ENCODE measurements at regions not wholly inside any gene's neighbourhood (a gene's known extent, or its start where the extent isn't known, plus 50 kb on each side); places are given as distances from the start of the nearest gene placed in this dataset.

DNA sequence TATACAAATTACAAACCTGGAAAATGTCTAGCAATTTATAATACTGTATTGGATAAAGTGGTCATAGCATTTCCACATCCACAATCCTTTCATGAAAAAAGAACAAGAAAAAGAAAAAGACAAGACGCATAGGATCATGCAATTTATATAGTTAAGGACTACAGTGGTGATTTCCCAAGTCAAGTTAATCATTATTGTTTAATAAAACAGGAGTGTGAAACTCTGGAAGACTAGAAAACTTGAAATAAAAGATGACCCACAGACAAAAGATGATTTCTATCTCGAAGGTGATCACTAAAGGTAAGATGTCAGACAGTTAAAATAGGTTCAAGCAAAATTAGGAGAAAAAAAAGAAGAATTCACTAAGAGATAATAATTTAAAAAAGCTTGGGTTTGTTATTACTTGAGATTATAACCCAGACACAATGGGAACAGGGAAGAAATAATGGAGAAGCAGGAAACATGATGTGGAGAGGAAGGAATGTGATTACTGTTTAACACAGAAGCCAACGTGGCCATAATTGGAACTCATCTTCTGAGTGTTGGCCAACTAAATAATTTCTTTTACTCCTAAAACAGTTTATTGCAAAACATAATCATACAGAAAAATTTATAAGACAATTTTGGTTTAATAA lies 441.2 kb upstream of the ANO3 start:
- H3K36me3 ChIP-seq (ENCODE audit: control insufficient read depth in 1 of 2, insufficient read depth in 2 of 2, low read length in 1 of 2), result no peaks in the 10 kb centered on the region

DNA sequence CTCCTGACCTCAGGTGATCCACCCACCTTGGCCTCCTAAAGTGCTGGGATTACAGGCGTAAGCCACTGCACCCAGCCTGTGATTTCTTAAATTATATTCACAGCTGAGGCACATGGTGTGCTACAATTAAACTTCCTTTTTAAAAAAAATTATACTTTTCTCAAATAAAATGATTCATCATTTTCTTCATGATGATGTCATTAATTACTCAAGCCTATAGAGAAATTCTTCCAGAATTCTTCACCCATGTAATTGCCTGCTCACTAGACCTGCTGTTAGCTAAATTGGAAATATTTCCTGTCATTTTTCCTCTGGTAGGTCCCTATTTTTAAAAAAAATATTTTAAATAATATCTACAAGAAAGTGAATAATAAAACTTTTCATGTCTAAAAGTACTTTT lies 440.0 kb upstream of the ANO3 start:
- Histone ChIP-seq H3K27me3 (ENCODE audit: control insufficient read depth in 1 of 2, insufficient read depth in 2 of 2, low read length in 1 of 2) (no peaks in the 10 kb centered on the region), H3K27ac (ENCODE audit: low read depth in 1 of 2, low read length in 2 of 2) (no peak overlapping the region), H3K9me3 (ENCODE audit: control insufficient read depth, low read length) (no peaks in the 10 kb centered on the region), H3K4me3 (ENCODE audit: low read length in 2 of 2) (no peak overlapping the region), H3K4me1 (ENCODE audit: control insufficient read depth in 1 of 2, insufficient read depth in 2 of 2, low read length in 2 of 2) (no peaks in the 10 kb centered on the region), H3K36me3 (ENCODE audit: control insufficient read depth in 1 of 2, insufficient read depth in 2 of 2, low read length in 1 of 2) (no peaks in the 10 kb centered on the region)
- ATAC-seq (ENCODE audit: low FRiP score) (no peak), DNase-seq (no peak)
- WGBS, 2 donors, result 96 to 100% methylated on average over 1 of the region's 1 CpG
- intact Hi-C loops (cut with DNase I), result no loop called here

More for the DNA sequence above, 441.2 kb upstream of the ANO3 start:
- intact Hi-C loops (cut with DNase I), result no loop called here
- Histone ChIP-seq H3K4me1 (ENCODE audit: control insufficient read depth in 1 of 2, insufficient read depth in 2 of 2, low read length in 2 of 2) (no peaks in the 10 kb centered on the region), H3K27ac (ENCODE audit: low read depth in 1 of 2, low read length in 2 of 2) (no peak overlapping the region), H3K4me3 (ENCODE audit: low read length in 2 of 2) (no peak overlapping the region), H3K9me3 (ENCODE audit: control insufficient read depth, low read length) (no peaks in the 10 kb centered on the region), H3K27me3 (ENCODE audit: control insufficient read depth in 1 of 2, insufficient read depth in 2 of 2, low read length in 1 of 2) (no peaks in the 10 kb centered on the region)
- ATAC-seq (ENCODE audit: low FRiP score), result no peak
- 58 to 64% methylated on average over 3 of the region's 3 CpGs for WGBS, 2 donors
- no peak for DNase-seq

DNA sequence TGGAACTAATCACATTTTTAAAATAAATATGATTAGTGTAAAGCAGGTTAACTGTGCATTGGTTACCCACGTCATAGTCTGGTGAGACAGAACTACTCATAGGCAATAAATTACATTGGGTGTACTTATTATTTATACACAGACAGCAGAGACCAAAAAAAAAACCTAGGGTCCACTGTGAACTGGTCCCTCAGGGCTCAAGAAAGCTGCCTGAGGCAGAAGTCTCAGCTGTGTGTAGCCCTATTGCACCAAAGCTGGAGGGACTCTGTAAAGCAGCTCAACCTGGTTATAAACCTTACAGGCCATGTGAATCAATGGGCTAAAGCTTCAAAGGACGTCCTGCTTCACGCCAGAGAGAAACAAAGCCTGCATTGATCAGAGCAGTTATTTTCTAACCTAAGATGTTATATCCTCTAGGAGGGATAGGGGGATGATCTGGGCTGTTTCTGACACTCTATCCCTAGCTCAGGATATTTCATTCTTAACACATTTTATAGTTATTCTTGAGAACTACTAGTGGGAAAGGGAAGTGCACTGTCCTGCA lies 432.2 kb upstream of the ANO3 start:
- Histone ChIP-seq H3K9me3 (ENCODE audit: control insufficient read depth, low read length) (no peaks in the 10 kb centered on the region), H3K27me3 (ENCODE audit: control insufficient read depth in 1 of 2, insufficient read depth in 2 of 2, low read length in 1 of 2) (no peaks in the 10 kb centered on the region), H3K36me3 (ENCODE audit: control insufficient read depth in 1 of 2, insufficient read depth in 2 of 2, low read length in 1 of 2) (no peaks in the 10 kb centered on the region), H3K4me1 (ENCODE audit: control insufficient read depth in 1 of 2, insufficient read depth in 2 of 2, low read length in 2 of 2) (no peaks in the 10 kb centered on the region), H3K27ac (ENCODE audit: low read depth in 1 of 2, low read length in 2 of 2) (no peak overlapping the region), H3K4me3 (ENCODE audit: low read length in 2 of 2) (no peak overlapping the region)
- ATAC-seq (ENCODE audit: low FRiP score) (peak; percentile 41), DNase-seq (no peak)
- whole genome bisulfite sequencing, 2 donors, result 56 to 60% methylated on average over 2 of the region's 3 CpGs
- intact Hi-C loops (cut with DNase I), result no loop called here

DNA sequence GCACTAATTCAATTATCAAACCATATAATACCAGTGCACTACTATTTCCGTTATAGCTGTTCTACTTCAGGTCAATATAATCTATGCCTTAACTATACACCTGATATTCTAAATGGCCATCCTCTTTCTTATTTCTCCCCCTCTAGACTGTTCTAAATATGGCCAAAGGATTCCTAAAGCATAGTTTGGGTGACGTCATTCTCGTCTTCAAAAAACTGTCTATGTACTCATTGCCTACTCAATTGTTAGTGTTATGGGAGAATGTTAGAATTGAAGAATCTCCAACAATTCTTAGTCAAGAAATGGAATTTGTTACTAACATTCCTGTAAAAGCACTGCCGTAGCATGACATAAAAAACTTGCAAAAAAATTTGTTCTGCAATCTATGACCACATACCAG lies 431.1 kb upstream of the ANO3 start:
- Histone ChIP-seq H3K27ac (ENCODE audit: low read depth in 1 of 2, low read length in 2 of 2) (no peak overlapping the region), H3K36me3 (ENCODE audit: control insufficient read depth in 1 of 2, insufficient read depth in 2 of 2, low read length in 1 of 2) (no peaks in the 10 kb centered on the region), H3K27me3 (ENCODE audit: control insufficient read depth in 1 of 2, insufficient read depth in 2 of 2, low read length in 1 of 2) (no peaks in the 10 kb centered on the region), H3K9me3 (ENCODE audit: control insufficient read depth, low read length) (no peaks in the 10 kb centered on the region), H3K4me3 (ENCODE audit: low read length in 2 of 2) (no peak overlapping the region), H3K4me1 (ENCODE audit: control insufficient read depth in 1 of 2, insufficient read depth in 2 of 2, low read length in 2 of 2) (no peaks in the 10 kb centered on the region)
- DNase-seq, result no peak
- intact Hi-C loops (cut with DNase I), result no loop called here
- WGBS, 2 donors, result 69 to 85% methylated on average over 4 of the region's 4 CpGs
- no peak for ATAC-seq (ENCODE audit: low FRiP score)

DNA sequence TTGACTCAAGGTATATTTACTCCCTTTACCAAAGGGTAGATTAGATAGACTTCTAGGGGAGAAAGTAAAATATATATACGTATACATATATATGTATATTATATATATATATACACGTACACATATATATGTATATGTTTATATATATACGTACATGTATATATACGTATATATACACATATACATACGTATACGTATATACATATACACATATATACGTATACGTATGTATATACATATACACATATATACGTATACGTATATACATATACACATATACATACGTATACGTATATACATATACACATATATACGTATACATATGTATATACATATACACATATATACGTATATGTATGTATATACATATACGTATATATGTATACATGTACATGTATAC lies 430.5 kb upstream of the ANO3 start:
- no peak for ATAC-seq (ENCODE audit: low FRiP score)
- no peaks in the 10 kb centered on the region for H3K36me3 ChIP-seq (ENCODE audit: control insufficient read depth in 1 of 2, insufficient read depth in 2 of 2, low read length in 1 of 2)
- WGBS, 2 donors, result 88 to 93% methylated on average over 15 of the region's 15 CpGs

DNA sequence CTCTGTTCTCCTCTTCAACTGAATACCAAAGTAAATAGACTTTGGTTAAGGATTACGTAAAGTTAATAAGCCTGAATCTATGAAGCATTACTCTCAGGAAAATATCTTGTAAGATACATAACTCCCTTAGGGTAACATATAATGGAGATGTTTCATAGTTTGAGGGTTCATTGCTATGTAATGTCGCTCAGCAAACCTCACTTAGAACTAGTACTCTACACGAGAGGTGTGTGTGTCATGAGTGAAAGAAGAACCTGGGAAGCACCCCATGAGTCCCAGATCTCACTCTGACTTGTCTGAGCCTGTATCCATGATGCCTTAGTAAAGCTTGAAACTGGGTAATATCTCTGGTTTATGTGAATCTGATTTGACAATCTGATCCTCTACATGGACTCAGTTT lies 429.5 kb upstream of the ANO3 start:
- no peak overlapping the region for H3K27ac ChIP-seq (ENCODE audit: low read depth in 1 of 2, low read length in 2 of 2)
- H3K4me3 ChIP-seq (ENCODE audit: low read length in 2 of 2), result no peak overlapping the region
- whole genome bisulfite sequencing, 2 donors, result 45 to 83% methylated on average over 3 of the region's 3 CpGs
- DNase-seq (no peak), ATAC-seq (ENCODE audit: low FRiP score) (no peak)
- H3K36me3 ChIP-seq (ENCODE audit: control insufficient read depth in 1 of 2, insufficient read depth in 2 of 2, low read length in 1 of 2), result no peaks in the 10 kb centered on the region
- H3K9me3 ChIP-seq (ENCODE audit: control insufficient read depth, low read length), result no peaks in the 10 kb centered on the region
- H3K27me3 ChIP-seq (ENCODE audit: control insufficient read depth in 1 of 2, insufficient read depth in 2 of 2, low read length in 1 of 2), result no peaks in the 10 kb centered on the region
- intact Hi-C loops (cut with DNase I), result no loop called here
- H3K4me1 ChIP-seq (ENCODE audit: control insufficient read depth in 1 of 2, insufficient read depth in 2 of 2, low read length in 2 of 2), result no peaks in the 10 kb centered on the region

More for the DNA sequence above, 430.5 kb upstream of the ANO3 start:
- no peaks in the 10 kb centered on the region for H3K9me3 ChIP-seq (ENCODE audit: control insufficient read depth, low read length)
- no peaks in the 10 kb centered on the region for H3K27me3 ChIP-seq (ENCODE audit: control insufficient read depth in 1 of 2, insufficient read depth in 2 of 2, low read length in 1 of 2)
- no peak for DNase-seq
- intact Hi-C loops (cut with DNase I), result no loop called here
- no peaks in the 10 kb centered on the region for H3K4me1 ChIP-seq (ENCODE audit: control insufficient read depth in 1 of 2, insufficient read depth in 2 of 2, low read length in 2 of 2)
- no peak overlapping the region for H3K27ac ChIP-seq (ENCODE audit: low read depth in 1 of 2, low read length in 2 of 2)
- H3K4me3 ChIP-seq (ENCODE audit: low read length in 2 of 2), result no peak overlapping the region

DNA sequence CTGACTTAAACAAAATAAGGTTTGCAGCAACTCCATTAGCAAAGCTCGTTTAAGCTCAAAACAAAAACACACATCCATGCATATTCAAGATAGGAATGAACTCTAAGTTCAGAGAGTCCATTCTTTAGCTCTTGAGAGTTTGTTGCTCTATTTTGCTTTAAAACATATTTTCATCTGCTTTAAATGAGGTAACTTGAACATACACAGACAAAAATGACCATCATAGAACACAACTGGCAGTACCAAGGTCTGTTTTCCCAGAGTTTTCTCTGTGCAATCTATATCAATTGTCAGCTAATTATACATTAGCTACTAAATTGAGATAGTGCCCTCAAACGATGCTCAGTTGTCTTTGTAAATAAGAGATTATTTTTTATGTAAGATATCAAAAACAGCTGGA lies 423.2 kb upstream of the ANO3 start:
- no peak for ATAC-seq (ENCODE audit: low FRiP score)
- H3K27ac ChIP-seq (ENCODE audit: low read depth in 1 of 2, low read length in 2 of 2), result no peak overlapping the region
- H3K27me3 ChIP-seq (ENCODE audit: control insufficient read depth in 1 of 2, insufficient read depth in 2 of 2, low read length in 1 of 2), result no peaks in the 10 kb centered on the region

DNA sequence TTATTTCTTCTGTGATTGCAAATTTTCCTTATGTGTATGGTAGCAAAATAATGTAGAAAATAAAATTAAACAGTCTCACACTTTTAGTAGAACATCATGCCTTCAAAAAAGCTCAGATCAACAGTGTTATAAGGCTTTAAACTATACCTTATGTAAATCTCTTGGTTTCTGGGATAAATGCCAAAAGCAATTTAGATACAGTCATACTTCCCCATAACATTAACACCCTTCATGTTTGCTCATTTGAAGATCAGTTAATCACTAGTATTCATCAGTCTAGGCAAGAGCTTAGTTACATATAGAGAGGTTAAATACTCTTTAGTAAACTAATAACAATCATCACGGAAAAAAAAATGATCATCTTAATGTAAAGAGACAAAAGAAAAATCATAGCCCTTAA lies 421.8 kb upstream of the ANO3 start:
- no peaks in the 10 kb centered on the region for H3K36me3 ChIP-seq (ENCODE audit: control insufficient read depth in 1 of 2, insufficient read depth in 2 of 2, low read length in 1 of 2)
- DNase-seq, result no peak
- H3K27me3 ChIP-seq (ENCODE audit: control insufficient read depth in 1 of 2, insufficient read depth in 2 of 2, low read length in 1 of 2), result no peaks in the 10 kb centered on the region
- intact Hi-C loops (cut with DNase I), result no loop called here
- H3K9me3 ChIP-seq (ENCODE audit: control insufficient read depth, low read length), result no peaks in the 10 kb centered on the region
- no peak overlapping the region for H3K4me3 ChIP-seq (ENCODE audit: low read length in 2 of 2)
- H3K27ac ChIP-seq (ENCODE audit: low read depth in 1 of 2, low read length in 2 of 2), result no peak overlapping the region
- 71 to 74% methylated on average over 1 of the region's 1 CpG for WGBS, 2 donors
- ATAC-seq (ENCODE audit: low FRiP score), result no peak
- H3K4me1 ChIP-seq (ENCODE audit: control insufficient read depth in 1 of 2, insufficient read depth in 2 of 2, low read length in 2 of 2), result no peaks in the 10 kb centered on the region

More for the DNA sequence above, 423.2 kb upstream of the ANO3 start:
- Histone ChIP-seq H3K4me1 (ENCODE audit: control insufficient read depth in 1 of 2, insufficient read depth in 2 of 2, low read length in 2 of 2) (no peaks in the 10 kb centered on the region), H3K9me3 (ENCODE audit: control insufficient read depth, low read length) (no peaks in the 10 kb centered on the region), H3K4me3 (ENCODE audit: low read length in 2 of 2) (no peak overlapping the region), H3K36me3 (ENCODE audit: control insufficient read depth in 1 of 2, insufficient read depth in 2 of 2, low read length in 1 of 2) (no peaks in the 10 kb centered on the region)
- no peak for DNase-seq
- intact Hi-C loops (cut with DNase I), result no loop called here
- 53 to 58% methylated on average over 2 of the region's 2 CpGs for WGBS, 2 donors

DNA sequence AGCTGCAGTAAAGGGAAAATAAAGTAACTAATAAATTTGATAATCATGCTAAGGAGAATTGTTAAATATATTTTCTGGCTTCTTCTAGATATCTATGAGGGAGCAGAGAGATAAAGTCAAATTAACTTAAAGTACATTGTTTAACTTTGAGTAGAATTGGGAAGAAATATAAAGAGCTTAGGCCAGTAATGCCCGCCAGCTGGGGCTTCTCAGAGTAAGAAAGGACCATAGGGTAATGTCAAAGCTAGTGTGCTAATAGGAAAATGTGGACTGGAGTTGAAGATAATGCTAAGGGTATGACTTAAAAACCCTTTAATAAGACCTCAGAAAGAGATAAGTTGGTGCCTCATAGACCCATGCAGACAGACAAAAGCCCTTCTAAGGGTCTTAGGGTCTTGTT lies 411.6 kb upstream of the ANO3 start:
- 53 to 57% methylated on average over 1 of the region's 1 CpG for WGBS, 2 donors
- no peaks in the 10 kb centered on the region for H3K4me1 ChIP-seq (ENCODE audit: control insufficient read depth in 1 of 2, insufficient read depth in 2 of 2, low read length in 2 of 2)
- H3K9me3 ChIP-seq (ENCODE audit: control insufficient read depth, low read length), result no peaks in the 10 kb centered on the region
- no peak overlapping the region for H3K4me3 ChIP-seq (ENCODE audit: low read length in 2 of 2)
- ATAC-seq (ENCODE audit: low FRiP score), result no peak
- no peaks in the 10 kb centered on the region for H3K36me3 ChIP-seq (ENCODE audit: control insufficient read depth in 1 of 2, insufficient read depth in 2 of 2, low read length in 1 of 2)
- DNase-seq, result no peak
- intact Hi-C loops (cut with DNase I), result no loop called here
- H3K27me3 ChIP-seq (ENCODE audit: control insufficient read depth in 1 of 2, insufficient read depth in 2 of 2, low read length in 1 of 2), result no peaks in the 10 kb centered on the region
- H3K27ac ChIP-seq (ENCODE audit: low read depth in 1 of 2, low read length in 2 of 2), result no peak overlapping the region
